Thyroid gland (tissue), 4 donors: ENCODE measurements at regions not wholly inside any gene's neighbourhood (a gene's known extent, or its start where the extent isn't known, plus 50 kb on each side); places are given as distances from the start of the nearest gene placed in this dataset.

ENCODE experiments used
- CTCF ChIP-seq, 6 experiments: fragments of 200-600 bp in 3 of 6; fragments of 450-650 bp in 3 of 6; sonication (generic) in 3 of 6; IDR thresholded peaks; one replicate each; pipeline ENCODE4 v1.5.1; 2016 to 2019; ENCODE audit warnings: antibody characterized with exemption in 6 of 6, mild to moderate bottlenecking in 2 of 6, inconsistent platforms in 1 of 6, moderate library complexity in 1 of 6
- POLR2A ChIP-seq, 2 donors: fragments of 450-650 bp; IDR thresholded peaks; one replicate each; pipeline ENCODE4 v1.6.1; 2017; ENCODE audit warnings: antibody characterized with exemption in 2 of 2, mild to moderate bottlenecking in 2 of 2, moderate library complexity in 1 of 2

DNA sequence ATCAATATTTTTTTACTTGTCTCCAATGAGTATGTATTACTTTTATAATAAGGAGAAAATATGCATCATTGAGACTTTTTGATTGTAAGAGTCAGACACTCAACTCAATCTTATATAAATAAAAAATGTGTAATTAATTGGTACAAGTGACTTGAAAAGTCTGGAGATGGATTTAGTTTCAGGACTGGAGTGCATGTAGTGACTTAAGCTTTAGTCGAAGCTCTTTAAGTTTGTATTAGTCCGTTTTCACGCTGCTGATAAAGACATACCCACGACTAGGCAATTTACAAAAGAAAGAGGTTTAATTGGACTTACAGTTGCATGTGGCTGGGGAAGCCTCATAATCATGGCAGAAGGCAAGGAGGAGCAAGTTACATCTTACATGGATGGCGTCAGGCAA, 60.7 kb upstream of the NKD1 start:
- TF ChIP-seq POLR2A (IDR thresholded peaks at IDR 0.05) (no peak), CTCF (IDR thresholded peaks at IDR 0.05) (no peak)
